ENCODE measurements at regions not wholly inside any gene's neighbourhood (a gene's known extent, or its start where the extent isn't known, plus 50 kb on each side); places are given as distances from the start of the nearest gene placed in this dataset.

- DNase-seq: no peak
These were observed 308.0 kb downstream of the CMPK2 start for GRCh38 chr2:6557737-6558136.

GRCh38 chr2:6562771-6563170 lies 302.9 kb downstream of the CMPK2 start:
- no peak for DNase-seq

- no peak for DNase-seq
These were observed 301.4 kb downstream of the CMPK2 start for GRCh38 chr2:6564326-6564725.

GRCh38 chr2:6574121-6574520 lies 291.6 kb downstream of the CMPK2 start:
- no peak for DNase-seq

- no peak for DNase-seq
These were observed 289.4 kb downstream of the CMPK2 start for GRCh38 chr2:6576302-6576701.

GRCh38 chr2:6577960-6578359 lies 287.7 kb downstream of the CMPK2 start:
- DNase-seq: no peak

GRCh38 chr2:6578416-6578815 lies 287.3 kb downstream of the CMPK2 start:
- DNase-seq: no peak

GRCh38 chr2:6579281-6579680 lies 286.4 kb downstream of the CMPK2 start:
- DNase-seq: no peak

GRCh38 chr2:6580982-6581381 lies 284.7 kb downstream of the CMPK2 start:
- DNase-seq: no peak

- no peak for DNase-seq
These were observed 276.6 kb downstream of the CMPK2 start for GRCh38 chr2:6589150-6589549.

GRCh38 chr2:6590442-6590841 lies 275.3 kb downstream of the CMPK2 start:
- DNase-seq: no peak

- no peak for DNase-seq
These were observed 263.2 kb downstream of the CMPK2 start for GRCh38 chr2:6602471-6602870.

GRCh38 chr2:6605836-6606505 lies 259.7 kb downstream of the CMPK2 start:
- DNase-seq: no peak

GRCh38 chr2:6617794-6618193 lies 247.9 kb downstream of the CMPK2 start:
- DNase-seq: no peak

- DNase-seq: no peak
These were observed 247.5 kb downstream of the CMPK2 start for GRCh38 chr2:6618201-6618600.

- DNase-seq: no peak
These were observed 242.0 kb downstream of the CMPK2 start for GRCh38 chr2:6623746-6624145.

- DNase-seq: no peak
These were observed 239.2 kb downstream of the CMPK2 start for GRCh38 chr2:6626401-6627012.

GRCh38 chr2:6627316-6627715 lies 238.4 kb downstream of the CMPK2 start:
- no peak for DNase-seq

GRCh38 chr2:6630209-6630608 lies 235.5 kb downstream of the CMPK2 start:
- DNase-seq: no peak

- no peak for DNase-seq
These were observed 230.4 kb downstream of the CMPK2 start for GRCh38 chr2:6635296-6635695.

- no peak for DNase-seq
These were observed 228.4 kb downstream of the CMPK2 start for GRCh38 chr2:6637330-6637729.

- no peak for DNase-seq
These were observed 225.6 kb downstream of the CMPK2 start for GRCh38 chr2:6639929-6640620.

GRCh38 chr2:6640621-6641015 lies 225.1 kb downstream of the CMPK2 start:
- DNase-seq: no peak

GRCh38 chr2:6641956-6642355 lies 223.8 kb downstream of the CMPK2 start:
- no peak for DNase-seq

Data from NCI-H526 (cell line).